HTERT RPE-1 (cell line): ENCODE measurements at regions not wholly inside any gene's neighbourhood (a gene's known extent, or its start where the extent isn't known, plus 50 kb on each side); places are given as distances from the start of the nearest gene placed in this dataset.

ENCODE experiments used
- in situ Hi-C: fragments of 300-500 bp; cut with MboI; formaldehyde crosslinking; loops from 4 replicates; pipeline ENCODE4 v1.14.3; 2020; ENCODE audit warnings: low sequenced_read_pairs

DNA sequence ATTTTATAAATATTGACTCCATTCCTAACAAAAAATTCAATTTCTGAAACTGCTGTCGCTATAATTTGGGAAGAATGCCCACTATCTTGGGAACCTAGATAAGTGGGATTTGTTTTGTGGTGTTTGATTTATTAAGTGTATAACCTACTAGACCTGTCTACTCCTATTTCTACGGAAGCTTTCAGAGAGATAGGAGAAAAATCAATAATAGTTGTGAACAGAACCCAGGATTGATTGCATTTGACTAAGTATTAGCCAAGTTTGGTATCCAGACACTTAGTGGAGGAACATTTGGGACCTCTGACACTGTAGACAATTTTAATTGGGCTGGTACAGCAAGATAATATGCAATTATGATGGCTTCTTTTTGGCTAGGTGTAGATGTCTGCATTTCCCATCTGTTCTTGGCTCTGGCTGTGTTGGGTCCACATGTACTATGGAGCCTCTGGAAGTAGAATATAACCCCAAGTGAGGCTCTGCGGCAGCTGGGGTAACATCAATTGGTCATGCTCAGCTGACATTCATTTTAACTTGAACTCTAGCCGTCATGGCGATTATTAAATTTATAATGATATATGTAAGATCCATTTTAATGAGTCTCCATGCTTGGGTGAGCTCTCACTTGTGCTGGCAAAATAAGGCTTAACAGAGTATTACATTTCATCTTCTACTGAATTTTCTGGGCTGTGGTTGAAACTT lies 111.5 kb upstream of the E2F8 start:
- in situ Hi-C loops = no loop called here

GRCh38 chr11:19351426-19351825 lies 110.7 kb upstream of the E2F8 start:
- in situ Hi-C loops = no loop called here

DNA sequence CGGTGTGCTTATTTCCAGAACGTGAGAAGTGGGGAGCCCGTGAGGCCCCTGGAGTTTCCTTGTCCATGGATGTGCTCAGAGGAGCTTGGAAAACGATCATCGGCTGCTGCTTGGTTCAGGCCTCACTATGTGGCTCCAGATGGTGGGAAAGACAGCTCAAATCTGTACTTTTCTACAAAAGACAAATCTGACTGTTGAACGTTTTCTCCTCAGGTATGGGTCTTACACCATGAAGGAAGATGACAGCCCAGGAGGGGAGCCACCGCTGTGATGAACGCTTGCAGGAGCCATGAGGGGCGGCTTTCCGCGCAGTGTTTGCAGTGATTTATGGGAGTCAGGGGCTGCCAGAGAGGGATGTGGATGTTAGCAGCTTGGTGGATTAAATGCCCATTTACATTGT lies 109.4 kb upstream of the E2F8 start:
- in situ Hi-C loops = no loop called here

- in situ Hi-C loops = no loop called here
Measured at GRCh38 chr11:19349340-19350025, 108.7 kb upstream of the E2F8 start.

- in situ Hi-C loops = no loop called here
Measured at GRCh38 chr11:19347911-19348310, 107.2 kb upstream of the E2F8 start.

DNA sequence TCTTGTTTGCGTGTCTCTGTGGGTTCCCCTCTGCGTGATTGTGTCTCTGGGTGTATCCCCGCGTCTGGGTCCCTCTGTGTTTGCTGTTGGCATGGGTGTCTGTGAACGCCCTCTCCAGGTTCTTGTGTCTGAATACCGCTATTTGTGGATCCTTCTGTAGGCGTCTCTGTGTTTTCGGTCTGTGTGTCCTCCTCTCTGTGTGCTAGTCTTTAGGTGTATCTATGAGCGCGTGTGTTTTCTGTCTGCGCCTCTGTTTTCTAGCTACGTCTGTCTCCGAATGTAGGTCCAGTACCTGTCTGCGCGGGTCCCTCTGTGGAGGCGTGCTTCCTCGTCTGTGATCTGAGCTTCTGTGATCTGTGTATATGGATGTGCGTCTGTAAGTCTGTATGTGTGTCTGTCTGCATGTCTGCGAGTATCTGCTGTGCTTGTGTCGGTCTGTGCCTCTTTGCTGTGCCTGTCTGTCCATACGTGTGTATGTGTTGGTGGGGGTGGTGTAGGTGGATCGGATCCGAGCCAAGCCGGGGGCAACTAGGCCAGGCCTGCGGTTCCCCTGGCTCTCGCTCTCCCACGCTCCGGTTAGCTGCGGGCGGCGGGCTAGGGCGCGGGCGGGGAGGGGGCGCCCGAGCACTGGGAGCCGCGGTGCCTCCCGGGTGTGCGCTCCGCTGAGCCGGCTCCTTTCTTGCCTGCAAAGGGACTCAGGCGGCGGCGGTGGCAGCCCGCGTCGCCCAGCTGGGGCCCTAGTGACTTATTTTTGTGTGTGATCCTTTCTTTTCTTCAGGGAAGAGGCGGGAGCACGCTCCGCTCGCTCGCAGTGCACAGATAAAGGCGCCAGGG lies 105.3 kb upstream of the E2F8 start:
- in situ Hi-C loops = no loop called here

GRCh38 chr11:19345519-19345847 lies 104.7 kb upstream of the E2F8 start:
- in situ Hi-C loops = no loop called here

DNA sequence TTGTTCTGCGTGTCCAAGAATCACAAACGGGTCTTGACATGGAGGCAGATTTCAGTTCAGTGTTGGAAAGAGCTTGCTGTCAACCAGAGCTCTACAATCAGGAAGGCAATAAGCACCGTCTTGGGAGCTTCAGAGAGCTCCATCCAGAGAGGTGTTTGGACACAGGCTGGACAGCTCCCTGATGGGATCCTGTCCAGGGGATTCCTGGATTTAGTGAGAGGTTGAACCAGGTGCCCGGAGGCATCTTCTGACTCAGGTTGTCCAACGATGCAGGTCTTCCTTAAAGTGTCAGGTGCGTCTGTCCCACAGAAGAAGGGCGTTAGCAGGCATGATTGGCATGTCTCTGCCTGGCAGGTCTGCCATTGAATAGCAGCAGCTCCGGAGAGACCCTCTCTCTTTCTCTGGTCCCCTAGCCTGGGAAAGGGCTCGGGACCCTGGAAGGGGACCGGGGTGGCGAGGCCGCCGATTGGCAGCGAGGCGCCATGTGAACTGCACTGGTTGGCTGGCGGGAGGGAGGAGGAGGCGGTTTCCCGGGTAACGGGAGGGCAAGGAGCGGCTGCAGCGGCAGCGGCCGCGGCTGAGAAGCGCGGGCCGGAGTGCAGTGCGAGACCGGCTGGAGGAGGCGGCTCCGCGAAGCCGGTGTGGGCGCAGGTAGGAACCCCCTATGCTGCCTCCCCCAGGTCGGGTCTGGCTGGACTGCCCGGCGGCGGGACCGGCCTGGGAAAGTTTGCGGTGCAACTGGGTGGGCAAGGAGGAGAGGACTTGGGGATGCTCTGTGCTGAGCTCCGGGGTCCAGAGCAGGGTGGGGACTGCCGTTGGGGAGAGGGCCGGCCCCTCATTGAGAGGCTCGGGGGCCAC lies 104.1 kb upstream of the E2F8 start:
- in situ Hi-C loops = no loop called here

DNA sequence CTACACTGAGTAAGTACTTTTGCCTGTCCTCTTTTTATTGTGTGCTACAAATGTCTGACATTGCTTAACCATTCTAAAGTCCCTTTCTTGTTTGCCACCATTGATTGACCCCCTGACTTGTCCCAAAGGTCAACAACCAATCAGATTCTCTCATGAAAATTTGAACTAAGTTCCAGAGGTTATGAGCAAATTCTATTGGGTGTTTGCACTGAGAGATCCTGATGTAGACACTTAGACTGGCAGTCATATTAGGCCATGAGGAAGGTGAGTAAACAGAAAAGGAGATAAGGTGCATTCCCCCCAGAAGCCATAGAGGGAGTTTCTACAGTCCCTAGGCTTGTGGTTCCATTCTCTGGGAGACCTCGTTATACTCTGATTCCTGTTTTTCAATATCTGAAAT lies 101.3 kb upstream of the E2F8 start:
- in situ Hi-C loops = no loop called here

DNA sequence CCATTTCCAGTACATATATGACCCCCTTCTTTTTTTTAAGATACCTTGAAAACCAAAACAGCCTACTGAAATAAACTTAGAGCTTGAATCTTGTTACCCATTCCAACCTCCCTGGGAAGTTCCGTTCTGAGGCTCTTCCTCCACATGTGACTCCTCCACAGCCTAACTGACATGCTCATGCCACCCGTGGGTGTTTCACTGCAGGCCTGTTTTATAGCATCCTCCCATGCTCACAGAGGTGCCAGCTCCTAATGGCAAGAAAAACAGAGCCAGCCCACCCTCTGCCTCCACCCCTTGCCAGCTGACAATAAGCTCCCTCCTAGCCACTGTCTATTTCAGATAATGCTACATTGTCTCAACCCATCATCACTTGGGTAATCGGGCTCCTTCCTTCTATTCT lies 97.6 kb upstream of the E2F8 start:
- in situ Hi-C loops = no loop called here

DNA sequence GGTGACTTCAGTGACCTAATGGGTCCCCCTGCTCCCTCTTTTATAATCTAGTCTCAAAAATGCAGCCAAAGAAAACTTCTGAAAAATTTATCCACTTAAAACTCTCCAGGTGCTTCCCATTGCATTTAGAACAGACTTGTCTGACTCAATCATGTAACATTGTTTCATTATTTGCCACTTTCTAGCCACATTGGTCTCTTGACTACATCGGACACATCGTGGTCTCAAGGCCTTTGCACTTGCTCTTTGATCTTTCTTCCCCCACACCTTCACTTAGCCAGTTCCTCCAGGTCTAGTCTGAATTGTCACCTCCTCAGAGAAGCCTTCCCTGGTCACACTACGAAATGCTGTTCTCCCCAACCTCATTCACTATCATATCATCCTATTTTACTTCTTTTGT lies 97.0 kb upstream of the E2F8 start:
- in situ Hi-C loops = no loop called here

- in situ Hi-C loops = no loop called here
Measured at GRCh38 chr11:19336331-19336730, 95.6 kb upstream of the E2F8 start.

- in situ Hi-C loops = no loop called here
Measured at GRCh38 chr11:19332476-19332875, 91.7 kb upstream of the E2F8 start.

- in situ Hi-C loops = no loop called here
Measured at GRCh38 chr11:19330416-19330815, 89.7 kb upstream of the E2F8 start.

GRCh38 chr11:19329970-19330369 lies 89.2 kb upstream of the E2F8 start:
- in situ Hi-C loops = no loop called here

DNA sequence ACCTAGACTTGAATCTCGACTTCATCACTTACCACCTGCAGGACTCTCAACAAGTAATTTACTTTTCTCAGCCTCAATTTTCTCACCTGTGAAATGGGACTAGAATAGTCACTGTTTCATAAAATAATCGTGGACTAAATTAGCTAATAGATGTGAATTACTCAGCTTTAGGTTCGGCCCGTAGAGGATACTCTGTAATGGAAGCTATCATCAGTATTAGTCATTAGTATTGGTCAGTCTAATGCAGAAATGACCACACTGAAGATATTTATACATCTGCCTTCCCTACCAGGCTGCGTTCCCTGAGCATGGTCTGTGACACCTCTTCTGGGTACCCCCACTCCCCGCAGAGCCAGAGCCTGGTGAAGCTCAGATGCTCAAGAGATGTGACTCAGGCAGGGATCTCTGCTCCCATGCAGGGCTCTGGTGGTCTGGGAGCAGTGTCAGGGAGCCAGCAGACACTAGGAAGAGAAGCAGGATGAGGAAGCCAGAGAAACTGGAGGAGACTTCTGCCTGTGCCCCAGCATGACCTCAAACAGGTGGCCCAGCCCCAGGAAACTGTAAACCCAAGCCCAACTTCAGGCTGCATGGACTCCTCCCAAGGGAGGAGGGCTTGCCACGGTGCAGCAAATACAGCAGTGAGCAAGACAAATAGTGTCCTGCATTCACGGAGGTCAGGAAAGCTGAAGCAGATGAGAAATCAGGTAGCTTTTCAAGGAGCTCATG lies 88.0 kb upstream of the E2F8 start:
- in situ Hi-C loops = no loop called here

GRCh38 chr11:19327280-19327679 lies 86.5 kb upstream of the E2F8 start:
- in situ Hi-C loops = no loop called here

DNA sequence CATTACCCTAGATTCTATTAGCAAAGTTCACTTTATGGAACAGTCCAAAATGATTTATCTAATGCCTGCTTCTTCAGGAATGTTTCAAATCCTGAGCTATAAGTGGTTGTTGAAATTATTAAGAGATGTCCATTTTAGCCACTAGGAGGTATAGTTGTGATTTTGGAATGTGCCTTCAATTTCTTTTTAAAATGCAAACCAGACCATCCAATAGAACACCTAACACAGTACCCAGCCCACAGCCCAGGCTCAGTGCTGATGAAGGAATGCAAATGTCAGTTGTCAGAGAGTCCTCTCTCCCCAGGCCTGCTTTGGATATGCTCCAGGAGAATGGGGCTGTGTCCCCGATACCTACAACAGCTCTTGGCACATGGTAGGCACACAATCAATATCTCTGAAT lies 85.8 kb upstream of the E2F8 start:
- in situ Hi-C loops = no loop called here

GRCh38 chr11:19323502-19323901 lies 82.8 kb upstream of the E2F8 start:
- in situ Hi-C loops = loop anchor here (25.0 kb wide), 1 partner anchor 189 kb away; no protein-coding TSS in a partner anchor

- in situ Hi-C loops = loop anchor here (25.0 kb wide), 1 partner anchor 191 kb away; no protein-coding TSS in a partner anchor
Measured at GRCh38 chr11:19321351-19321750, 80.6 kb upstream of the E2F8 start.
